H1 (cell line): ENCODE measurements at regions not wholly inside any gene's neighbourhood (a gene's known extent, or its start where the extent isn't known, plus 50 kb on each side); places are given as distances from the start of the nearest gene placed in this dataset.

Experiments used
- MAFK ChIP-seq: IDR thresholded peaks from 2 replicates; pipeline ENCODE4 v1.6.1; 2012; ENCODE audit warnings: low read depth, mild to moderate bottlenecking, improper control_type of control experiment, low read length
- TF ChIP-seq, protein P1 (sequence below), 3 experiments: IDR thresholded peaks; 1 replicate in 2 of 3; 2 replicates in 1 of 3; pipeline versions ENCODE4 v1.5.1 to v1.6.1; 2011; ENCODE audit warnings: low read length in 3 of 3, mild to moderate bottlenecking in 3 of 3, inconsistent platforms in 2 of 3, low read depth in 1 of 3, moderate library complexity in 1 of 3; ENCODE audit not compliant: insufficient read depth in 1 of 3; ENCODE audit errors: control extremely low read depth in 1 of 3

DNA sequence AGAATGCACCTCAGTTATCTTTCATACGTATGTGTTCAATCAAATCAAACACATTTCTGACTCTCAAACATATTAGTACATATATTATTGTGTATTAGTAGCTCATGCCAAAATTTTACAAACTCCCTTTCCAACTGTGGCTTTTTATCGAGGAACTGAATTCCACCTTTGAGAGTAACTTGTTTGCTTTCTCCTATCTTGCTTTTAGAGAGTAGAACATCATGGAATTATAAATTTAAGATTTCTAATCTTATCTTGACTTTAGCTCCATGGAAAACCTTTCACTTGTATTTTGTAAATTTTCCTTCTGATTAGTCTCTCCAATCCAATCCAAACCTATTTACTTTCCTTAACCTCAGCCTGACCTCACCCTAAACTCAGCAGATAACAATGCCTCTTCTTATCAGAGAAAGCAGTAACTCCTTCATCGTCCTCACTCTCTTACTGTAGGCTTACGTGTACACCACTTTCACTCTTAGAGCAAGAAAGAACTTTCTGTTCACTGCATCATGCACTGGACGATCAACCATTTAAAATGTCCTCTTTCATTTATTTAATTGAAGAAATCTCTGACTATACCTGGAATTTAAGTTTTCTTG is 164.5 kb downstream of the TMTC3 start:
- no peak for TF ChIP-seq MAFK
- TF ChIP-seq, protein P1, sequence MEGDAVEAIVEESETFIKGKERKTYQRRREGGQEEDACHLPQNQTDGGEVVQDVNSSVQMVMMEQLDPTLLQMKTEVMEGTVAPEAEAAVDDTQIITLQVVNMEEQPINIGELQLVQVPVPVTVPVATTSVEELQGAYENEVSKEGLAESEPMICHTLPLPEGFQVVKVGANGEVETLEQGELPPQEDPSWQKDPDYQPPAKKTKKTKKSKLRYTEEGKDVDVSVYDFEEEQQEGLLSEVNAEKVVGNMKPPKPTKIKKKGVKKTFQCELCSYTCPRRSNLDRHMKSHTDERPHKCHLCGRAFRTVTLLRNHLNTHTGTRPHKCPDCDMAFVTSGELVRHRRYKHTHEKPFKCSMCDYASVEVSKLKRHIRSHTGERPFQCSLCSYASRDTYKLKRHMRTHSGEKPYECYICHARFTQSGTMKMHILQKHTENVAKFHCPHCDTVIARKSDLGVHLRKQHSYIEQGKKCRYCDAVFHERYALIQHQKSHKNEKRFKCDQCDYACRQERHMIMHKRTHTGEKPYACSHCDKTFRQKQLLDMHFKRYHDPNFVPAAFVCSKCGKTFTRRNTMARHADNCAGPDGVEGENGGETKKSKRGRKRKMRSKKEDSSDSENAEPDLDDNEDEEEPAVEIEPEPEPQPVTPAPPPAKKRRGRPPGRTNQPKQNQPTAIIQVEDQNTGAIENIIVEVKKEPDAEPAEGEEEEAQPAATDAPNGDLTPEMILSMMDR (IDR thresholded peaks at IDR 0.05; ENCODE audit: control extremely low read depth in 1 of 3, insufficient read depth in 1 of 3, low read depth in 1 of 3, low read length in 3 of 3): no peak
